Prostate gland (tissue), 2 donors: ENCODE measurements at regions not wholly inside any gene's neighbourhood (a gene's known extent, or its start where the extent isn't known, plus 50 kb on each side); places are given as distances from the start of the nearest gene placed in this dataset.

Experiments
- CTCF ChIP-seq, 4 experiments: fragments of 200-600 bp in 2 of 4; fragments of 450-650 bp in 2 of 4; sonication (generic) in 2 of 4; IDR thresholded peaks; 1 replicate in 3 of 4; 2 replicates in 1 of 4; pipeline ENCODE4 v1.5.1; 2016 to 2019; ENCODE audit warnings: antibody characterized with exemption in 4 of 4, mild to moderate bottlenecking in 2 of 4, moderate library complexity in 2 of 4
- POLR2AphosphoS5 ChIP-seq: sonication (generic); formaldehyde crosslinking; IDR thresholded peaks from one replicate; pipeline ENCODE4 v1.6.1; 2017; ENCODE audit warnings: antibody characterized with exemption

GRCh38 chr5:123287881-123288280 lies 135.3 kb downstream of the CEP120 start:
- no peak for TF ChIP-seq POLR2AphosphoS5
- no peak for TF ChIP-seq CTCF (IDR thresholded peaks at IDR 0.05)
